KOPT-K1 (cell line): ENCODE measurements at regions not wholly inside any gene's neighbourhood (a gene's known extent, or its start where the extent isn't known, plus 50 kb on each side); places are given as distances from the start of the nearest gene placed in this dataset.
A peak's percentile ranks its signal among the peaks of the same experiment; 100 is the strongest.

Source experiments
- H3K27ac ChIP-seq: fragments of 200-600 bp; sonication (generic); 2 replicates; pipeline ENCODE4 v1.5.1; 2016; ENCODE audit warnings: antibody characterized with exemption, mild to moderate bottlenecking, low read depth, low read length; ENCODE audit not compliant: poor library complexity, severe bottlenecking
- H3K36me3 ChIP-seq: fragments of 200-600 bp; sonication (generic); 2 replicates; pipeline ENCODE4 v1.5.1; 2017; ENCODE audit warnings: antibody characterized with exemption, mild to moderate bottlenecking, low read length, moderate library complexity; ENCODE audit not compliant: insufficient read depth
- H3K9me3 ChIP-seq: fragments of 200-600 bp; sonication (generic); 2 replicates; pipeline ENCODE4 v1.5.1; 2017; ENCODE audit warnings: antibody characterized with exemption, low read length, mild to moderate bottlenecking; ENCODE audit not compliant: insufficient read depth, poor library complexity, severe bottlenecking

- Histone ChIP-seq H3K9me3 (no peaks in the 10 kb centered on the region), H3K27ac (no peak overlapping the region), H3K36me3 (no peaks in the 10 kb centered on the region)
Observed at GRCh38 chr1:42041031-42041430, 112.2 kb upstream of the GUCA2B start.

DNA sequence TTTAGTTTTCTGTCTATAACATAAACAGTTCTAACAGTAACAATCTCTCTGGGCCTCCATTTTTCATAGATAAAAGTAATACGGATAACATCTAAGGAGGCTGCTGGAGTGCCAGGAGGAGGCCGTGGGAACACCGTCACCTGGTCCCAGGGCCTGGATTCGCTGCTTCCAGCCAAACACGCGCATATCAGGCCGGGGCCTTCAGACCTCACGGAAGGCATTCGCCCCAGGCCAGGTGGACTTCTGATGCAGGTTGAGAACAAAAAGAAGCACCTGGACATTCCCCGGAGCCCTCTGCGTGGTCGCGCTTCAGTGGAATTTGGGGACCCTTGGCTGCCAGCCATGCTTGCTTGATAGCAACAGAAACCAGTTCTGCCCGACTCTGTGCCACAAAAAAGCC is 113.1 kb upstream of the GUCA2B start:
- Histone ChIP-seq H3K27ac (no peak overlapping the region), H3K36me3 (no peaks in the 10 kb centered on the region), H3K9me3 (no peaks in the 10 kb centered on the region)

- Histone ChIP-seq H3K9me3 (no peaks in the 10 kb centered on the region), H3K27ac (no peak overlapping the region), H3K36me3 (no peaks in the 10 kb centered on the region)
Observed at GRCh38 chr1:42038261-42038660, 114.9 kb upstream of the GUCA2B start.

GRCh38 chr1:42037586-42037985 is 115.6 kb upstream of the GUCA2B start:
- Histone ChIP-seq H3K27ac (no peak overlapping the region), H3K9me3 (no peaks in the 10 kb centered on the region), H3K36me3 (no peaks in the 10 kb centered on the region)

DNA sequence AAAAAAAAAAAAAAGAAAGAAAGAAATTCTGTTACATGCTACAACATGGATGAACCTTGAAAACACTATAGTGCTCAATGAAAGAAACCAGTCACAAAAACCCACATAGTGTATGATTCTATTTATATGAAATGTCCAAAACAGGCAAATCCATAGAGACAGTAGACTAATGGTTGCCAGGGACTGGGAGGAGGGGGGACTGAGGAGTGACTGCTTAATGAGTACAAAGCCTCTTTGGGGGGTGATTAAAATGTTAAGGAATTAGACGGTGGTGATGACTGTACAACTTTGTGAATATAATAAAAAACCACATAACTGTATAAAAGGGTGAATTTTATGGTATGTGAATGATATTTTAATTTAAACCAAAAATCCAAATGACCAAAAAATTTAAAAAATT is 116.0 kb upstream of the GUCA2B start:
- H3K36me3 ChIP-seq, result no peaks in the 10 kb centered on the region
- no peaks in the 10 kb centered on the region for H3K9me3 ChIP-seq
- H3K27ac ChIP-seq, result no peak overlapping the region

DNA sequence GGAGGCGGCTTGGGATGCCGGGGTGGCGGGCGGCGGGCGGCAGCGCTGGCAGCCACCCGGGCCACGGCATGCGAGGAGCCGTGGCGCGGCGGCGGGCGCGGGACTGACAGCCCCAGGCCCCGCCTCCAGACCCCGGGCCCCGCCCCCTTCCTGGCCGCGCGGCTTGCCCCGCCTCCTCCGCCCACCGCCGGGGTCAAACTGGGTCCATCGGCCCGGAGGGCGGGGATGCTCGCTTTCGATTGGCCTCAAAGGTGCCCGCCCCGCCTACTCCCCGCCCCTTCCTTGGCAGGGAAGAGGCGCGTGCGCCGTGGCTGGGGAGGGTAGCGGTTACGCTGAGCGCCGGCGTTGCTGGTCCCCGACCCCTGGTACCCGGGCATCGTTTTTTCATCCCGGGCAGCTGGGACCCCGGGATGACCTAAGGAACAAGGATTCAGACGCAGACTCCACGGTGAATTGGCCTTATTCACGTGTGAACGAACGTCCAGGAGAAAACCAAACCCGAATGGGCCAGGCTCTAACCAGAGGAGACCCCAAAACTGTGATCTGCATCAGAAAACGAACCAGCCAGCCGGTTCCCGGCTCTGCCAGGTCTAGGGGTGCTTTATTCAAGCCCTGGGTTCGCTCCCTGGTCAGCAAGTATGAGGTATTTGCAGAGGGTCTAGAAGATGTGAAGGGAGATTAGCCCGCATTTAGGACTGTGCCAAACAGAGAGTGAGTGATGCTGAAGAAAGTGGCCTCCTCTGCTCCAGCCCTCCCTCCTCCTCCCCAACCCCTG is 117.2 kb upstream of the GUCA2B start:
- Histone ChIP-seq H3K9me3 (no peaks in the 10 kb centered on the region), H3K36me3 (no peaks in the 10 kb centered on the region), H3K27ac (peak overlapping the region; percentile 73)

- Histone ChIP-seq H3K27ac (peak overlapping the region; percentile 73), H3K36me3 (no peaks in the 10 kb centered on the region), H3K9me3 (no peaks in the 10 kb centered on the region)
Observed at GRCh38 chr1:42035205-42035829, 116.6 kb upstream of the HIVEP3 start.

DNA sequence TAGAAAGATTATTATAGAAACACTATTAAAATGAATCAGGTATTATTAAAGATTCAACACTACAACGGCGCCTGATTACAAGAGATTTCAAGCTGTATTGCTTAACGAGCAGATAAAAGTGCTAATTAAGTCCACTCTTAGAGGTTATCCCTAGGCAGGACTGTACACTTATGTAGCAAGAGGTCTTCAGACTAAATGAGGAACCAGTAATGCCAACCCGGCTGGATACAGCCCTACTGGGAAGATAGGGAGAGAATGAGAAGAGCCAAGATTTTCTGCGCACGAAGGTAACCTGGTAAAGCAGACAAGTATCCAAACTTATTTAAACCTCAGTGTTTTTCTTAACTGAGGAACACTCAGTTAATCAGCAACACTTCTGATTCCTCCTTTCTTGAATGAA is 115.7 kb upstream of the HIVEP3 start:
- H3K36me3 ChIP-seq, result no peaks in the 10 kb centered on the region
- peak overlapping the region; percentile 73 for H3K27ac ChIP-seq
- no peaks in the 10 kb centered on the region for H3K9me3 ChIP-seq

- Histone ChIP-seq H3K36me3 (no peaks in the 10 kb centered on the region), H3K27ac (no peak overlapping the region), H3K9me3 (peaks cover 3% of the 10 kb centered on the region)
Observed at GRCh38 chr1:42033629-42034028, 114.9 kb upstream of the HIVEP3 start.

DNA sequence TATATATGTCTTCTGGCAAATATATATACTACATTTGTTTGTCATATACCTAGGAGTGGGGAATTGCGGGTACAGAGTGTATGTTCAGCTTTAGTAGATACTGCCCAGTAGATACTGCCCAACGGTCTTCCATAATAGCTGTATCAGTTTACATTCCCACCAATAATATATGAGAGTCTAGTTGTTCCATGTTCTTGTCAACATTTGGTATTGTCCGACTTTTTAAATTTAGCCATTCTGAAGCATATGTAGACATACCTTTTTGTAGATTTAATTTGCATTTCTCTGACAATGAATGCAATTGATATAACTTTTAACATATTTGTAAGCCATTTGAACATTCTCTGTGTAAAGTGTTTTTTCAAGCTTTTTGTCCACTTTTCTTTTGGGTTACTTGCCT is 99.0 kb upstream of the HIVEP3 start:
- peaks cover 18% of the 10 kb centered on the region for H3K9me3 ChIP-seq
- H3K27ac ChIP-seq, result no peak overlapping the region
- H3K36me3 ChIP-seq, result no peaks in the 10 kb centered on the region

DNA sequence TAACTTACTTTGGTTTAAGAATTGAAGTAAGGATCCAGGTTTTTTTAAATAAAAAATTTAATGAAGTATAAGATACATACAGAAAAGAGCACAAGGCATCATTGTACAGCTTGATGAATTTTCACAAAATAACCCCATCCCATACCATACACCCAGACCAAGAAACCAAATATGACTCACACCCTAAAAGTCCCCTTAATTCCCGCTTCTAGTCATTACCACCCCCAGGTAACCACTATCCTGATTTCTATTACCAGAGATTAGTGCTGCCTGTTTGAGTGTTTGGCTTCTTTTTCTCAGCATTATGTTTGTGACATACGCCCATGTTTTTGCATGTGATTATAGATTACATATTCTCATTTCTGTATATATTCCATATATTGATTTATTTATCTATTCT is 98.5 kb upstream of the HIVEP3 start:
- no peak overlapping the region for H3K27ac ChIP-seq
- H3K9me3 ChIP-seq, result peaks cover 18% of the 10 kb centered on the region
- no peaks in the 10 kb centered on the region for H3K36me3 ChIP-seq

DNA sequence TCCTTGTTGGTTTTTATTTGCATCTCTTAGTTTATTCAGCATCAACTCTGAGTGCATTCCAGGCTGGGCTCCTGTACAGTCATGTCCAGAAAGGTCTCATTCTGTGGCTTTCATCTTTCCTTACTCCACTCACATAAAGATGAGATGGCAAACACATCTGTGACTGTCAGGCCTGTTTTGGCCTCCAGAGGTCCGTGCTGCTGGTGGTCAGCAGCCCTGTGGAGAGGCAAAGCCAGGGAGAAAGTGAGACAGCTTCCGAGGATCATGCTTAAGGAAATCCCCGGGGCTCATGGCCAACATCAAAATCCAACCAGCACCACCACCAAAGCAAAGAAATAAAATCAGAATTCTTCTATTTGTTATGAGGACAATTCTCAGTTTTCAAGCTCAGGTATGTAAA is 96.1 kb upstream of the HIVEP3 start:
- peak overlapping the region; percentile 60 for H3K27ac ChIP-seq
- no peaks in the 10 kb centered on the region for H3K36me3 ChIP-seq
- peaks cover 18% of the 10 kb centered on the region for H3K9me3 ChIP-seq

GRCh38 chr1:42013881-42014470 is 95.3 kb upstream of the HIVEP3 start:
- Histone ChIP-seq H3K9me3 (peaks cover 15% of the 10 kb centered on the region), H3K27ac (peak overlapping the region; percentile 60), H3K36me3 (no peaks in the 10 kb centered on the region)

DNA sequence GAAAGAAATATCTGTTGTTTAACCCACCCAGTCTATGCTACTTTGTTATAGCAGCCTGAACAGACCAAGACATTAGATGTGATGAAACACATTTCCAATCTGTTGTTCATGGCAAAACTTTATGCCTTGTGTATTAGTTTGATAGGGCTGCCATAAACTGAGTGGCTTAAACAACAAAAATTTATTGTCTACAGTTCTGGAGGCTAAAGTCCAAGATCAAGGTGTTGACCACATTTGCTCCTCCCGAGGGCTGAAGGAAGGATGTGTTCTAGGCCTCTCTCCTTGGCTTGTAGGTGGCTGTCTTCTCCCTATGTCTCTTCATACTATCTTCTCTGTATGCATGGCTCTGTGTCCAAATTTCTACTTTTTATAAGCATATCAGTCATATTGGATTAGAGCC is 94.1 kb upstream of the HIVEP3 start:
- peak overlapping the region; percentile 60 for H3K27ac ChIP-seq
- H3K9me3 ChIP-seq, result peaks cover 4% of the 10 kb centered on the region
- no peaks in the 10 kb centered on the region for H3K36me3 ChIP-seq

DNA sequence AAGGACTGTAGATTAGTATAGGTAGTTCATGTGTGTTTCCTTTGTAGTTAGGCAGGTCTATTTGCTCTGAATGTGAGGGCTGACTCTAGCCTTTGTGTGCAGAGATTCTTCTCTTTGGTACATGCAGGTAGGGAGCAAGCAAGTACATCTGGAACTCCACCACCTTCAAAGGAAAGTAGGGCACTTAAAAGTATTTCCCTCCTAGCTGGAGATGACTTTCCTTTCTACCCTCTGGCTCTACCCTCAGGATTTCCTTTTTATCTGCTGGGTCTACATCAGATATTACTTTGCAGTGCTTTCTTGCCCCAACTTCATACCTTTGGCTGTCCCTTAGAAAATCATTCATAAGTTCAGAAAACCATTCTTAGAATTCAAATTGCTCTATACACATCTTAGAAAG is 91.7 kb upstream of the HIVEP3 start:
- H3K36me3 ChIP-seq, result no peaks in the 10 kb centered on the region
- no peaks in the 10 kb centered on the region for H3K9me3 ChIP-seq

DNA sequence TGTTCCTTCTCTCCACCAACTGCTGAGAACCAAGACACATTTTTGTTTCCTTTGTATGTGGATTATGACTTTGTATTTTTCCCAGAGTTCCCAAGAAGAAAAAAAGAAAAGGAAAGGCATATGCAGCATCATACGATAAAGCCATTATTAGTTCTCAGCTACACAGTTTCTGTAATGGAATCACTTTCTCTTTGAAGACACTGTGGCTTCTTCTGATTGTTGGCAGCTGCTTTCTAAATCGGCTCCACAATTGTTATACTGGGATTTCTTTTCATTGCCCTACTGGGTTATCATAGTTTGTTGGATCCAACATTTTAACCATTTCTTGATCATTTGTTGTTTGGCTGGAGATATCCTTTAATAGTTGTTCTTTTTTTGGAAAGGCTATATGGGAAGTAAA is 89.5 kb upstream of the HIVEP3 start:
- H3K36me3 ChIP-seq, result no peaks in the 10 kb centered on the region
- no peaks in the 10 kb centered on the region for H3K9me3 ChIP-seq
- H3K27ac ChIP-seq, result no peak overlapping the region

More for the DNA sequence above, 91.7 kb upstream of the HIVEP3 start:
- H3K27ac ChIP-seq, result no peak overlapping the region
